HEK293 (cell line): ENCODE measurements at regions not wholly inside any gene's neighbourhood (a gene's known extent, or its start where the extent isn't known, plus 50 kb on each side); places are given as distances from the start of the nearest gene placed in this dataset.

Experiments
- CTCF ChIA-PET: fragments of 350-600 bp; formaldehyde crosslinking; extraction: SDS; loops from one replicate; lab custom pipeline; 2021; ENCODE audit warnings: antibody characterized with exemption; lab: Yijun Ruan, JAX
- POLR2A ChIA-PET: fragments of 300-600 bp; formaldehyde crosslinking; extraction: SDS; loops from one replicate; lab custom pipeline; 2020; ENCODE audit warnings: antibody characterized with exemption, inconsistent platforms; lab: Yijun Ruan, JAX
- H3K27ac ChIP-seq: fragments of 200-500 bp; sonication (Bioruptor generic); 2 replicates; pipeline ENCODE4 v1.5.1; 2014; ENCODE audit warnings: low read depth, low read length, control low read depth, inconsistent platforms; ENCODE audit errors: extremely low read depth
- H3K36me3 ChIP-seq, 2 experiments: fragments of 200-500 bp in 1 of 2; sonication (Bioruptor generic) in 1 of 2; 1 replicate in 1 of 2; 2 replicates in 1 of 2; pipeline ENCODE4 v1.5.1; 2014 to 2017; ENCODE audit warnings: inconsistent platforms in 2 of 2, low read length in 2 of 2; ENCODE audit not compliant: control insufficient read depth in 2 of 2, insufficient read depth in 1 of 2
- H3K4me1 ChIP-seq: fragments of 200-500 bp; sonication (Bioruptor generic); 2 replicates; pipeline ENCODE4 v1.5.1; 2014; ENCODE audit warnings: mild to moderate bottlenecking, low read length, inconsistent platforms; ENCODE audit not compliant: control insufficient read depth, insufficient read depth
- H3K4me3 ChIP-seq: 2 replicates; pipeline ENCODE4 v1.5.1; 2011; ENCODE audit warnings: low read depth, mild to moderate bottlenecking, control low read depth, low read length, moderate library complexity
- H3K9me3 ChIP-seq: fragments of 200-500 bp; sonication (Bioruptor generic); 2 replicates; pipeline ENCODE4 v1.5.1; 2014; ENCODE audit warnings: low read depth, low read length, inconsistent platforms; ENCODE audit not compliant: control insufficient read depth, insufficient read depth
- AEBP2 ChIP-seq: fragments of 450-650 bp; formaldehyde crosslinking; IDR thresholded peaks from 2 replicates; pipeline ENCODE4 v1.5.1; 2016; ENCODE audit warnings: missing biosample characterization, missing genetic modification characterization, borderline replicate concordance
- ATF2 ChIP-seq: fragments of 450-650 bp; formaldehyde crosslinking; IDR thresholded peaks from 2 replicates; pipeline ENCODE4 v1.5.1; 2016; ENCODE audit warnings: missing biosample characterization, missing genetic modification characterization, low read depth
- KLF7 ChIP-seq: fragments of 450-650 bp; formaldehyde crosslinking; IDR thresholded peaks from 2 replicates; pipeline ENCODE4 v1.5.1; 2016; ENCODE audit warnings: missing biosample characterization, missing genetic modification characterization, borderline replicate concordance
- OSR2 ChIP-seq: fragments of 450-650 bp; formaldehyde crosslinking; IDR thresholded peaks from 2 replicates; pipeline ENCODE4 v1.5.1; 2016; ENCODE audit warnings: missing biosample characterization, missing genetic modification characterization
- PATZ1 ChIP-seq: fragments of 450-650 bp; formaldehyde crosslinking; IDR thresholded peaks from 2 replicates; pipeline ENCODE4 v1.5.1; 2016; ENCODE audit warnings: missing biosample characterization, missing genetic modification characterization
- PRDM6 ChIP-seq: fragments of 450-650 bp; formaldehyde crosslinking; IDR thresholded peaks from 2 replicates; pipeline ENCODE4 v1.5.1; 2017; ENCODE audit warnings: missing biosample characterization, missing genetic modification characterization
- ZFHX2 ChIP-seq: fragments of 450-650 bp; formaldehyde crosslinking; conservative IDR thresholded peaks from 2 replicates; pipeline ENCODE4 v1.5.1; 2016; ENCODE audit warnings: missing biosample characterization, missing genetic modification characterization
- ZNF169 ChIP-seq: fragments of 450-650 bp; formaldehyde crosslinking; IDR thresholded peaks from 2 replicates; pipeline ENCODE4 v1.5.1; 2016; ENCODE audit warnings: missing biosample characterization, missing genetic modification characterization
- ZNF19 ChIP-seq: fragments of 450-650 bp; formaldehyde crosslinking; IDR thresholded peaks from 2 replicates; pipeline ENCODE4; 2016; ENCODE audit warnings: missing biosample characterization, missing genetic modification characterization, low read depth
- ZNF211 ChIP-seq: fragments of 450-650 bp; formaldehyde crosslinking; IDR thresholded peaks from 2 replicates; pipeline ENCODE4 v1.5.1; 2016; ENCODE audit warnings: low read depth, missing biosample characterization, missing genetic modification characterization
- ZNF23 ChIP-seq: fragments of 450-650 bp; formaldehyde crosslinking; IDR thresholded peaks from 2 replicates; pipeline ENCODE4 v1.5.1; 2016; ENCODE audit warnings: missing biosample characterization, missing genetic modification characterization, borderline replicate concordance
- ZNF24 ChIP-seq: fragments of 450-650 bp; formaldehyde crosslinking; IDR thresholded peaks from 2 replicates; pipeline ENCODE4 v1.5.1; 2016; ENCODE audit warnings: missing biosample characterization, missing genetic modification characterization
- ZNF311 ChIP-seq: fragments of 450-650 bp; formaldehyde crosslinking; IDR thresholded peaks from 2 replicates; pipeline ENCODE4 v1.5.1; 2017; ENCODE audit warnings: missing biosample characterization, missing genetic modification characterization, borderline replicate concordance
- ZNF366 ChIP-seq: fragments of 450-650 bp; formaldehyde crosslinking; conservative IDR thresholded peaks from 2 replicates; pipeline ENCODE4 v1.5.1; 2016; ENCODE audit warnings: missing biosample characterization, missing genetic modification characterization
- ZNF510 ChIP-seq: fragments of 450-650 bp; formaldehyde crosslinking; IDR thresholded peaks from 2 replicates; pipeline ENCODE4 v1.5.1; 2018; ENCODE audit warnings: mild to moderate bottlenecking, missing genetic modification characterization, missing biosample characterization; ENCODE audit not compliant: insufficient replicate concordance
- ZNF623 ChIP-seq: fragments of 450-650 bp; formaldehyde crosslinking; IDR thresholded peaks from 2 replicates; pipeline ENCODE4 v1.5.1; 2016; ENCODE audit warnings: missing biosample characterization, missing genetic modification characterization
- ZNF629 ChIP-seq: fragments of 450-650 bp; formaldehyde crosslinking; IDR thresholded peaks from 2 replicates; pipeline ENCODE4 v1.5.1; 2017; ENCODE audit warnings: missing biosample characterization, missing genetic modification characterization
- ZNF654 ChIP-seq: fragments of 450-650 bp; formaldehyde crosslinking; IDR thresholded peaks from 2 replicates; pipeline ENCODE4 v1.5.1; 2016; ENCODE audit warnings: low read depth, missing biosample characterization, missing genetic modification characterization
- ZNF677 ChIP-seq: fragments of 450-650 bp; IDR thresholded peaks from 2 replicates; pipeline ENCODE4 v1.5.0; 2018; ENCODE audit warnings: missing biosample characterization, mild to moderate bottlenecking, missing genetic modification characterization, moderate library complexity
- ZNF768 ChIP-seq: fragments of 450-650 bp; formaldehyde crosslinking; IDR thresholded peaks from 2 replicates; pipeline ENCODE4 v1.5.1; 2018; ENCODE audit warnings: missing biosample characterization, mild to moderate bottlenecking, missing genetic modification characterization
- ZNF830 ChIP-seq: fragments of 450-650 bp; IDR thresholded peaks from 2 replicates; pipeline ENCODE4 v1.5.0; 2018; ENCODE audit warnings: missing biosample characterization, missing genetic modification characterization, low read depth, mild to moderate bottlenecking, moderate library complexity
- ZNF843 ChIP-seq: fragments of 450-650 bp; formaldehyde crosslinking; IDR thresholded peaks from 2 replicates; pipeline ENCODE4 v1.5.1; 2016; ENCODE audit warnings: missing biosample characterization, missing genetic modification characterization
- ZXDB ChIP-seq: fragments of 450-650 bp; formaldehyde crosslinking; IDR thresholded peaks from 2 replicates; pipeline ENCODE4 v1.5.1; 2016; ENCODE audit warnings: missing biosample characterization, missing genetic modification characterization
- TF ChIP-seq, protein P1 (sequence below): fragments of 450-650 bp; formaldehyde crosslinking; IDR thresholded peaks from 2 replicates; pipeline ENCODE4 v1.5.1; 2016; ENCODE audit warnings: missing biosample characterization, missing genetic modification characterization

GRCh38 chr4:181261279-181261678, 981.9 kb upstream of the TENM3 start:
- Histone ChIP-seq H3K9me3 (no peaks in the 10 kb centered on the region), H3K27ac (no peak overlapping the region), H3K4me3 (no peak overlapping the region), H3K4me1 (peaks cover 11% of the 10 kb centered on the region; the same call in 1 of the 2 replicates), H3K36me3 (no peaks in the 10 kb centered on the region)
- POLR2A ChIA-PET: no interaction called here
- CTCF ChIA-PET: interaction anchor here (0.5 to 2.4 kb wide), 13 partner anchors 9 to 1460 kb away, joined by 3 to 14 read pairs (median 3); no protein-coding TSS in a partner anchor
- TF ChIP-seq ZNF19: no peak
- TF ChIP-seq ZFHX2 (tag by site-specific recombination): no peak
- no peak for TF ChIP-seq ZNF768 (tag by site-specific recombination)
- no peak for TF ChIP-seq ZNF843 (tag by site-specific recombination)
- TF ChIP-seq ZNF654 (tag by site-specific recombination): peak; percentile 35
- no peak for TF ChIP-seq OSR2 (tag by site-specific recombination)
- no peak for TF ChIP-seq ZNF677 (tag by site-specific recombination)

GRCh38 chr4:181264893-181265292, 978.3 kb upstream of the TENM3 start:
- Histone ChIP-seq H3K27ac (no peak overlapping the region), H3K4me3 (no peak overlapping the region), H3K4me1 (no peaks in the 10 kb centered on the region), H3K9me3 (no peaks in the 10 kb centered on the region), H3K36me3 (no peaks in the 10 kb centered on the region)
- TF ChIP-seq ZNF24 (tag by site-specific recombination) (no peak), AEBP2 (tag by site-specific recombination) (no peak), ZNF211 (tag by site-specific recombination) (no peak), ZNF169 (tag by site-specific recombination) (no peak), PRDM6 (tag by site-specific recombination) (no peak), ZNF510 (no peak), ZNF830 (tag by site-specific recombination) (no peak), ZNF629 (tag by site-specific recombination) (no peak)
- ChIA-PET CTCF (interaction anchor here (0.5 kb wide), 1 partner anchor 1136 kb away, joined by 3 read pairs; no protein-coding TSS in a partner anchor), POLR2A (no interaction called here)

DNA sequence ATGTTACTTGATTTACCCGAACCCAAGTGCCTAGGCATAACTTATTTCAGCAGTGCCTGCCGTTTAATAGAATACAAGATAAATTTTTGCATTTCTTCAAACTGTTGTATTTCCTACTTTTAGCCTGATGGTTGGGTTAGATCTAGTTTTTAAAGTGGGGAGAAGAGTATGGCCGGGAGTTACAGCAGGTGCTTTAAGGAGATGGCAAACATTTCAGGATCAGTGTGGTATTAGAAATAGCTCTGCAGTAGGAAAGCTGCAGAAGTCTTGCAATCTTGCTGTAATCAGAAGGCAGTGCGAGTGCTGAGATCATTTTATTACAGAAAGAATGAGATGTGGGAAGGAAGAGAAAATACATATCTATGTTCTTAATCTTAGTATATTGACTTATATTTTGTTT, 977.8 kb upstream of the TENM3 start:
- Histone ChIP-seq H3K36me3 (no peaks in the 10 kb centered on the region), H3K4me1 (no peaks in the 10 kb centered on the region), H3K27ac (no peak overlapping the region), H3K9me3 (no peaks in the 10 kb centered on the region), H3K4me3 (no peak overlapping the region)
- ChIA-PET CTCF (no interaction called here), POLR2A (no interaction called here)
- TF ChIP-seq OSR2 (tag by site-specific recombination) (no peak), KLF7 (tag by site-specific recombination) (no peak), ZNF23 (tag by site-specific recombination) (no peak), ZXDB (tag by site-specific recombination) (no peak), ATF2 (tag by site-specific recombination) (no peak), ZNF623 (tag by site-specific recombination) (no peak), PATZ1 (tag by site-specific recombination) (no peak), ZNF366 (no peak), ZNF677 (tag by site-specific recombination) (no peak), ZNF311 (tag by site-specific recombination) (no peak)
- TF ChIP-seq, protein P1, sequence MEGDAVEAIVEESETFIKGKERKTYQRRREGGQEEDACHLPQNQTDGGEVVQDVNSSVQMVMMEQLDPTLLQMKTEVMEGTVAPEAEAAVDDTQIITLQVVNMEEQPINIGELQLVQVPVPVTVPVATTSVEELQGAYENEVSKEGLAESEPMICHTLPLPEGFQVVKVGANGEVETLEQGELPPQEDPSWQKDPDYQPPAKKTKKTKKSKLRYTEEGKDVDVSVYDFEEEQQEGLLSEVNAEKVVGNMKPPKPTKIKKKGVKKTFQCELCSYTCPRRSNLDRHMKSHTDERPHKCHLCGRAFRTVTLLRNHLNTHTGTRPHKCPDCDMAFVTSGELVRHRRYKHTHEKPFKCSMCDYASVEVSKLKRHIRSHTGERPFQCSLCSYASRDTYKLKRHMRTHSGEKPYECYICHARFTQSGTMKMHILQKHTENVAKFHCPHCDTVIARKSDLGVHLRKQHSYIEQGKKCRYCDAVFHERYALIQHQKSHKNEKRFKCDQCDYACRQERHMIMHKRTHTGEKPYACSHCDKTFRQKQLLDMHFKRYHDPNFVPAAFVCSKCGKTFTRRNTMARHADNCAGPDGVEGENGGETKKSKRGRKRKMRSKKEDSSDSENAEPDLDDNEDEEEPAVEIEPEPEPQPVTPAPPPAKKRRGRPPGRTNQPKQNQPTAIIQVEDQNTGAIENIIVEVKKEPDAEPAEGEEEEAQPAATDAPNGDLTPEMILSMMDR (tag by site-specific recombination): no peak
